Stomach (tissue), 8 donors: ENCODE measurements at regions not wholly inside any gene's neighbourhood (a gene's known extent, or its start where the extent isn't known, plus 50 kb on each side); places are given as distances from the start of the nearest gene placed in this dataset.

Source experiments
- DNase-seq, 2 donors: peaks; one replicate each; pipeline versions ENCODE4 v3.0.0 to v3.0.0-alpha.2; 2013 to 2019
- H3K27ac ChIP-seq, 5 donors: fragments of 200-600 bp in 4 of 5; sonication (generic) in 4 of 5; one replicate each; pipeline ENCODE4 v1.5.1; 2013 to 2019; ENCODE audit warnings: mild to moderate bottlenecking in 1 of 5, moderate library complexity in 1 of 5
- H3K27me3 ChIP-seq, 3 donors: fragments of 200-600 bp; sonication (generic); one replicate each; pipeline ENCODE4 v1.5.1; 2017 to 2019; ENCODE audit warnings: mixed run types in 1 of 3
- H3K36me3 ChIP-seq, 4 donors: fragments of 200-600 bp; sonication (generic); 1 replicate in 3 of 4; 2 replicates in 1 of 4; pipeline ENCODE4 v1.5.1; 2016 to 2019
- H3K4me1 ChIP-seq, 4 donors: fragments of 200-600 bp; sonication (generic); one replicate each; pipeline ENCODE4 v1.5.1; 2016 to 2019
- H3K4me3 ChIP-seq, 4 donors: fragments of 200-600 bp; sonication (generic) in 3 of 4; one replicate each; pipeline ENCODE4 v1.5.1; 2016 to 2019; ENCODE audit warnings: mild to moderate bottlenecking in 1 of 4
- H3K9me3 ChIP-seq, 4 donors: fragments of 200-600 bp; sonication (generic); one replicate each; pipeline ENCODE4 v1.5.1; 2016 to 2019
- CTCF ChIP-seq, 7 experiments: fragments of 450-650 bp in 4 of 7; fragments of 200-600 bp in 3 of 7; sonication (generic) in 3 of 7; IDR thresholded peaks; one replicate each; pipeline ENCODE4 v1.5.1; 2016 to 2019; ENCODE audit warnings: antibody characterized with exemption in 7 of 7, control low read depth in 2 of 7, mild to moderate bottlenecking in 1 of 7
- EP300 ChIP-seq: sonication (generic); formaldehyde crosslinking; IDR thresholded peaks from one replicate; pipeline ENCODE4 v1.6.1; 2017; ENCODE audit warnings: antibody characterized with exemption
- POLR2A ChIP-seq, 4 donors: fragments of 450-650 bp; IDR thresholded peaks; one replicate each; pipeline ENCODE4 v1.6.1; 2016; ENCODE audit warnings: antibody characterized with exemption in 4 of 4, control low read depth in 2 of 4, mild to moderate bottlenecking in 1 of 4, moderate library complexity in 1 of 4
- POLR2AphosphoS5 ChIP-seq, 3 donors: sonication (generic); formaldehyde crosslinking; IDR thresholded peaks; one replicate each; pipeline ENCODE4 v1.6.1; 2016; ENCODE audit warnings: antibody characterized with exemption in 3 of 3
- WGBS, 5 donors: extraction: QIAGEN DNeasy Blood & Tissue Kit in 3 of 5; methylation state at CpG; one replicate each; pipeline versions ENCODE4 v1.1.5 to v1.1.7; 2013 to 2018; 5-methylcytosine and 5-hydroxymethylcytosine counted together
- intact Hi-C: fragments of 100-400 bp; cut with DNase I; formaldehyde crosslinking; loops from one replicate; pipeline ENCODE4 v1.15.1; 2023; ENCODE audit warnings: low total_unique reads
- donor health status: healthy with polysubstance abuse.
- donor health status: Bipolar disorder and iron deficiency.
- donor health status: healthy.

GRCh38 chr6:120303527-120303926 lies 954.0 kb upstream of the MAN1A1 start:
- H3K4me3 ChIP-seq = no peak overlapping the region
- H3K9me3 ChIP-seq = no peaks in the 10 kb centered on the region
- intact Hi-C loops = no loop called here
- H3K4me1 ChIP-seq = no peaks in the 10 kb centered on the region
- H3K27me3 ChIP-seq = no peaks in the 10 kb centered on the region
- TF ChIP-seq POLR2A (IDR thresholded peaks at IDR 0.05) (no peak), EP300 (no peak), CTCF (IDR thresholded peaks at IDR 0.05) (no peak), POLR2AphosphoS5 (IDR thresholded peaks at IDR 0.05) (no peak)
- DNase-seq = no peak
- 80 to 86% (median 82%) methylated on average over 2 of the region's 2 CpGs for WGBS, 5 donors
- no peak overlapping the region for H3K27ac ChIP-seq
- H3K36me3 ChIP-seq = no peaks in the 10 kb centered on the region

GRCh38 chr6:120302041-120302440 lies 952.5 kb upstream of the MAN1A1 start:
- intact Hi-C loops = no loop called here
- WGBS, 5 donors = 76 to 96% (median 84%) methylated on average over 2 of the region's 2 CpGs
- no peak for TF ChIP-seq EP300
- no peak for TF ChIP-seq POLR2A (IDR thresholded peaks at IDR 0.05)
- TF ChIP-seq POLR2AphosphoS5 (IDR thresholded peaks at IDR 0.05) = no peak
- no peak for TF ChIP-seq CTCF (IDR thresholded peaks at IDR 0.05)

GRCh38 chr6:120290964-120291363 lies 941.4 kb upstream of the MAN1A1 start:
- Histone ChIP-seq H3K9me3 (peaks cover 0 to 15% (median 10%) of the 10 kb centered on the region in 4 donors), H3K27me3 (no peaks in the 10 kb centered on the region), H3K4me1 (no peaks in the 10 kb centered on the region), H3K27ac (no peak overlapping the region), H3K36me3 (no peaks in the 10 kb centered on the region), H3K4me3 (no peak overlapping the region)
- no peak for DNase-seq
- TF ChIP-seq POLR2A (IDR thresholded peaks at IDR 0.05) = no peak
- TF ChIP-seq CTCF (IDR thresholded peaks at IDR 0.05) = no peak
- no peak for TF ChIP-seq POLR2AphosphoS5 (IDR thresholded peaks at IDR 0.05)
- TF ChIP-seq EP300 = no peak
- intact Hi-C loops = no loop called here
- WGBS, 5 donors = 17 to 46% (median 35%) methylated on average over 1 of the region's 1 CpG

More at GRCh38 chr6:120302041-120302440, 952.5 kb upstream of the MAN1A1 start:
- H3K9me3 ChIP-seq = no peaks in the 10 kb centered on the region
- no peak for DNase-seq
- no peaks in the 10 kb centered on the region for H3K36me3 ChIP-seq
- H3K27ac ChIP-seq = no peak overlapping the region
- no peaks in the 10 kb centered on the region for H3K27me3 ChIP-seq
- no peaks in the 10 kb centered on the region for H3K4me1 ChIP-seq
- H3K4me3 ChIP-seq = no peak overlapping the region

GRCh38 chr6:120282005-120282404 lies 932.4 kb upstream of the MAN1A1 start:
- no peak overlapping the region for H3K4me3 ChIP-seq
- H3K9me3 ChIP-seq = no peaks in the 10 kb centered on the region
- no peaks in the 10 kb centered on the region for H3K36me3 ChIP-seq
- H3K27me3 ChIP-seq = no peaks in the 10 kb centered on the region
- WGBS, 5 donors = 79 to 84% (median 82%) methylated on average over 2 of the region's 2 CpGs
- TF ChIP-seq POLR2A (IDR thresholded peaks at IDR 0.05) (no peak), EP300 (no peak), POLR2AphosphoS5 (IDR thresholded peaks at IDR 0.05) (no peak), CTCF (IDR thresholded peaks at IDR 0.05) (no peak)
- intact Hi-C loops = no loop called here
- no peaks in the 10 kb centered on the region for H3K4me1 ChIP-seq
- no peak overlapping the region for H3K27ac ChIP-seq
- no peak for DNase-seq
